ENCODE measurements at regions not wholly inside any gene's neighbourhood (a gene's known extent, or its start where the extent isn't known, plus 50 kb on each side); places are given as distances from the start of the nearest gene placed in this dataset.

DNA sequence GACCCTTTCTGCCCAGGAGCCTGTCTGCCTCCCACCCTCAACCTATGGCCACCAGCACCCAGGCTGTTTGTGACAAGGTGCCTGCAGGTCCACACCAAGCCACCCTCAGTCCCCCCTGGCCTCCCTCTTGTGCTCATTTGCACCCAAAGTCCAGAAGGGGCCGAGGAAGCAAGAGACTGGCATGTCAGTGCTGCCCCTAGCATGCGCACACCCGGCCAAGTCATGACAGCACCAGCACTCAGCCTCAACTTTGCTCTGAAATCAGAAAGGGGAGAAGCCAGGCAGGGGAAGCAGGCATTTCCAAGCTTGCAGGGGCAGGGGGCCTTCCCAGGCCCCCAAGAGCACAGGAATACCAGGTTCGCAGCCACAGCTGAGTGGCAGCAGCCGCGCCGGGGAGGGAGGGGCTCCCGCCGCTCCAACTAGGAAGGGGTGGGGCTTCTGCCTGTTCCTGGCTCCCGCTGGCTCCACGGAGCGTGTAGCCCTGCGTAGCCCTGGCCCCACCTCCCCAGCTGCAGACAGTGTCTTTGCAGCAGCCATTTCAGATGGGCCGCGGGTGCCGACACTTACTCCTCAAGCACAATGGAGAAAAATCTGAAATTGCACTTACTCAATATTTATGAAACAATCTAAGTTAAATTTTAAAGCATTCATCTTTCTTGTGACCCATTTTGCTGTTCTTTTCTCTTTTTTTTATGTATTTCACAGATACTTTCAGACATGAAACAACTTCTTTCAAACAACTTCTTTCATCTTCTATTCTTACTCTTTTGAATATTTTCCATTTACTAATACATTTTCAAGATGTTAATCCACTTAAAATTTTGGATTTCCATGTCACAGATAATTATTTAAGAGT is 54.9 kb upstream of the ABCB5 start:
- no peak for DNase-seq (ENCODE audit: extremely low read depth in 1 of 11, low read depth in 9 of 11, low spot score in 4 of 11)

DNA sequence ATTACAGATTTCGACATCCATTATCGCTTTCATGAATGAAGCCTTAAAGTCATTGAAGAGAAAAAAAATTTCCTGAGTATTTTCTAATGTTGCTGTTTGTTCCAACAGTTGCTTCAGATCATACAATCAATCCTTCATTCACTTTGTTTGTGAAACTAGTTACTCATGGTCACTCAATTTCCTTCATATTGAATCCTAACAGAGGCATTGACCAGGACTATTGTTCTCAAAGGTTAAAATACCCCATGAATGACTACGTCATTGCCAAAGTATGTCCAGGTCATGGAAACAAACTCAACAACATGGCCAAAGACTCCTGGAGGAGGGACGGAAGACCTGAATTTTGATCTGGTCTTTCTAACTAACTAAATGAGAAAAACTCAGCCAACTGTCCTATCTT is 54.0 kb upstream of the ABCB5 start:
- DNase-seq (ENCODE audit: extremely low read depth in 1 of 11, low read depth in 9 of 11, low spot score in 4 of 11): no peak

DNA sequence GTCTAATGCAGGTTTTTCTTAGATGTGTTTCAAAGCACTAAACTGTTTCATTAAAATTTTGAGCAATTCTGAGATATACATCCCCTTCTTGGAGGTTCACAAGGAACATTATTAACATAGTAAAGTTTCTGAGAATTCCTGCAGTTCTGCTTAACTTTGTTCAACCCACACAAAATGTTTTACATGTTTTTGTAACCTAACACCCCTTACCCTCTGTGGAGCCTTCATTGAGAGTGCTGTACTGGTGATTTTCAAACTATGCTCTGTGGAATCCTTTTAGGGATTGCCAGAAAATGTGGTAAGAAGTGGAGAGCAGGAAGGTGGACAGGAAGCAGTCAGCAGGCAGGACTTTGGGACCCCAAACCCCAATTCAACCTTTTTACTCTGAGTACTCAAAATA is 53.6 kb upstream of the ABCB5 start:
- DNase-seq (ENCODE audit: extremely low read depth in 1 of 11, low read depth in 9 of 11, low spot score in 4 of 11): no peak

DNA sequence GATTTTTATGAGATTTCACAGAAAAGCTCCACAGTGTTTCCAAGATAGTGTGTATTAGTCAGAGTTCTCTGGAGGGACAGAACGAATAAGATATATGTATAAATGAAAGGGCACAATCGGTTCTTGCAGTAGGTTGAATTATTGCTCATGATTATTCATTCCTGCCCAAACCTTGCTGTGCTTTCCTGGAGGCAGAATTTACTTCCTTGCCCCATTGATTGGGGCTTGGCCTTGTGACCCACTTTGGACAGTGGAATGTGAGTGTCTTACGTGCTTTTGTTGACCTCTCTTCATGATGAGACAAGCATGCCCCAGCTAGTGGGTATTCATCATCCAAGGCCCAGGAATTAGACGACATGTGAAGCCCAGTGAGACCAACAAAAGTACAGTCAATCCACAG is 53.0 kb upstream of the ABCB5 start:
- DNase-seq (ENCODE audit: extremely low read depth in 1 of 11, low read depth in 9 of 11, low spot score in 4 of 11): no peak

Measured in renal cortex interstitium (tissue), 11 donors.